ENCODE measurements at regions not wholly inside any gene's neighbourhood (a gene's known extent, or its start where the extent isn't known, plus 50 kb on each side); places are given as distances from the start of the nearest gene placed in this dataset.

GRCh38 chrY:7240101-7240500 is 328.5 kb upstream of the AMELY start:
- TF ChIP-seq CTCF (IDR thresholded peaks at IDR 0.05), result no peak
- no peak for TF ChIP-seq EP300 (IDR thresholded peaks at IDR 0.05)

All from ovary (tissue), 3 donors.